ENCODE measurements at regions not wholly inside any gene's neighbourhood (a gene's known extent, or its start where the extent isn't known, plus 50 kb on each side); places are given as distances from the start of the nearest gene placed in this dataset.

- TF ChIP-seq CTCF (IDR thresholded peaks at IDR 0.05) (no peak), POLR2A (IDR thresholded peaks at IDR 0.05) (no peak)
Measured at GRCh38 chr15:95875121-95875643, 455.3 kb upstream of the NR2F2 start.

All from uterus (tissue), 2 donors.